GM18861 (cell line): ENCODE measurements at regions not wholly inside any gene's neighbourhood (a gene's known extent, or its start where the extent isn't known, plus 50 kb on each side); places are given as distances from the start of the nearest gene placed in this dataset.

Experiments
- ATAC-seq: cut with Tn5 transposase; IDR thresholded peaks from one replicate; pipeline ENCODE4 v1.9.1; 2021; ENCODE audit not compliant: unreplicated experiment

DNA sequence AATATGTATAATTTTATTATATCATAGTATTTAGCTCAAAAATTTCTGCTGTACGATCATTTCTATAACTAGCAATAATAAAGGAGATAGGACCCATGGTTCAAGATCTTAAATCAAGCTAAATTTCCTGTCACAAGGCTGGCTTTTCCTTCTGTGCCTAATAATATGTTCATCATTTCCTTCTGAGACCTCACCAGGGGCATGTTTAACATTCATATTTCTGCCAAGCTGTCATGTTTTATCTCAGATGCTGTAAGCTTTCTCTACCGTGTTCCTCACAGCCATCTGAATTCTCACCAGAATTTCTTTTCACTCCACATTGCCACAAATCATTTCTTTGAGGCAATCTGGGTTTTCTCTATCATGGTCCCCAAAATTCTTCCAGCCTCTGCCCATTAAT, 482.3 kb upstream of the SGCG start:
- no peak for ATAC-seq

DNA sequence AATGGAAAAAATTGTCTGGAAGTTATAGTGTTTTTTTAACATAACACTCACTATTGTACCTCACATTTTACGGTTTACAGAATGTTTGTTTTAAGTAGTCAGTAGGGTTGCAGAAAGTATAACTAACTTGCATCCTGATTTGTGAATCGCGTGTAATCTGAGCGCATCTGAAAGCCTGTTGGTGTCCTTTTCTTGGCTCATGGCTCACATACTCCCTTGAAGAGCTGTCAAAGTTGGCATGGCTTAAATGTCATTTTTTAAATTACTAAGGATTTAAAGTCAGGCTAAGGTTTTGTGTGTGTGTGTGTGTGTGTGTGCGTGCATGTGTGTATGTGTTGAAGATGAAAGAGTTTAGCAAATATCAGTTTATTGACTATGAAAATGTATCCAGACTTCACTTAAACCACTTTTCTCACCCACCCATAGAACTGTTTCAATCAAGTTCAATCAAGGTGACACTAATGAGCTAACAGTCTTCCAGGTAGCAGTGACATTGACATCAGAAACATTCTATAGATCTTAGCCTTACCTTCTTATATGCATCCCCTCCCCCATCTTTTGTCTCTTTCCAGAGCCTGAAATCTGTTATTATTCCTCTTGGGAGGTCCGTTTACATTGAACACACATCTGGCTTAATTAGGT, 480.4 kb upstream of the SGCG start:
- no peak for ATAC-seq

DNA sequence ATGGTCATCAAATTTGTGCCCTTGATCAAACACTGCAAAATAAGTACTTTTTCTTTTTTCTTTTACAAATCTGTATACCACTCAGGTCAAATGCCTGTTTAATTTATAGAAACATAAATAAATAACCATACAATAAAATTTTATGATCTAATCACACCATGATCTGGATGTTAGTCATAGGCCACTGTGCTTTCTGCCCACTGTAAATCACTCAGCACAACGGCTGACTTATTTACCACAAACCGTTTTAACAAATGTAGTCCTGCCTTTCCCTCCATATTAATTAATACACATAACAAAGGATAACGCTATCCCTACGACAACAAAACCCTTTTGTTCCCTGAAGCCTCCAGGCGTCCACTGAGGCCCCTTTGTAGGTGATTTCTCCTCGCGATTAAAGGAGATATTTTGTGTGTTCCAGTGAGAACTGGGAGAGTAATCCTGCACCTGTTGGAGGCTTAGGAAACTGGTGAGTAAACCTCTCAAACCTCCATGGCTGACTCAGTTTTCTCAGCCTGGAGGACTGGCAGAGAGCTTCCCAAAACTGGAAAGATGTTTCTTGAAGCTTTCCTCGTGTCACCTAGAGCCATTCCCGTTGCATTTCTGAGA, 477.1 kb upstream of the SGCG start:
- no peak for ATAC-seq

DNA sequence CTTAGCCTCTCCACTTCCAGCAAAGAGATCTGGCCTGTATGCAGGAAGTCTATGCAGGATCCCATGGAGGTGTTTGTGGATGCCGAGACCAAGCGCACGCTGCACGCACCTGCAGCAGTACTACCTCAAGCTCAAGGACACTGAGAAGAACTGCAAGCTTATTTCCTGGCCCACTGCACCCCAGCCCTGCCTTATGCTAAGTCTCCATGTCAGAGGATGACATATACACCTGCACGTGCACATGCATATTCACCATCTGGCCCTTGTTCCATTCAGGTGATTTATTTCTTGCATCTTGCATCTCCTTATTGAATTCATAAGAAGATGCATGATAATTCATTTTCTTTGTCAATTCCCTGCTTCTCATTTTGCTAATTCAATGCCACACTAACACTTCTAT, 472.8 kb upstream of the SGCG start:
- ATAC-seq, result no peak

DNA sequence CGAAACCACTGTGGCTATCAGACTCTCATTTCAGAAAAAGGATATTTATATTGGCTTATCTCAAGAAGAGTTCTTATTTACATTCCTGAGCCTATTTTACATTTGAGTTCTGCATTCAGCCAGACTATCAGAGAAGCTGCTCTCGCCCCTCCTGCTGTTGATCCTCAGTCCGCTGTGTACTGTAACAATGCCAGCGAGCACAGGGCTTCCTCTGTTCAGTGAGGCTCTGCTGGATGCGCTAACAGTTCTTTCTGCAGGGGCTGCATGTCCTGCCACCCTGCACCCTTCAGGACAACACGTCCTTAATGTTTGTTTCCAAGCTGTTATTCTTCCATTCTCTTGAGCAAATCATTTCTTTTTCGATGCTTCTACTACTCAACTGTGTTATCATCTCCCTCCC, 463.7 kb upstream of the SGCG start:
- no peak for ATAC-seq

DNA sequence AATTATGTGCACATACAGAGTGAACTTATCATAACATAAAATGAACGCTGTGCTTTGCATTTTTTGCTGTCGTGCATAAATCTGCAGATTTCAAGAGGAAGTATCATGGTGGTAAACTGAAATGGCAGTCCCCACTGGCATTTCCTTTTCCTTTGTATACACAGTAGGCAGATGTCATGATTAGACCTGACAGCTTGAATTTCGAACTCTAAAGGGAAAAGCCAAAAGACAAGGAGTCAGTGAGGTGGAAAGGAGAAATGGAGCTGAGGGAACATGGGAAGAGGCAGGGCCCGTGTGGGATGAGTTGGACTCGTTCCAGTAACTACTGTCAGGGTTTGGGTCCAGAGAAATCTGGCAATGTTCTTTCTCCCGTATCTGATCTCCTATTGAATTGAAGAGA, 454.1 kb upstream of the SGCG start:
- no peak for ATAC-seq

DNA sequence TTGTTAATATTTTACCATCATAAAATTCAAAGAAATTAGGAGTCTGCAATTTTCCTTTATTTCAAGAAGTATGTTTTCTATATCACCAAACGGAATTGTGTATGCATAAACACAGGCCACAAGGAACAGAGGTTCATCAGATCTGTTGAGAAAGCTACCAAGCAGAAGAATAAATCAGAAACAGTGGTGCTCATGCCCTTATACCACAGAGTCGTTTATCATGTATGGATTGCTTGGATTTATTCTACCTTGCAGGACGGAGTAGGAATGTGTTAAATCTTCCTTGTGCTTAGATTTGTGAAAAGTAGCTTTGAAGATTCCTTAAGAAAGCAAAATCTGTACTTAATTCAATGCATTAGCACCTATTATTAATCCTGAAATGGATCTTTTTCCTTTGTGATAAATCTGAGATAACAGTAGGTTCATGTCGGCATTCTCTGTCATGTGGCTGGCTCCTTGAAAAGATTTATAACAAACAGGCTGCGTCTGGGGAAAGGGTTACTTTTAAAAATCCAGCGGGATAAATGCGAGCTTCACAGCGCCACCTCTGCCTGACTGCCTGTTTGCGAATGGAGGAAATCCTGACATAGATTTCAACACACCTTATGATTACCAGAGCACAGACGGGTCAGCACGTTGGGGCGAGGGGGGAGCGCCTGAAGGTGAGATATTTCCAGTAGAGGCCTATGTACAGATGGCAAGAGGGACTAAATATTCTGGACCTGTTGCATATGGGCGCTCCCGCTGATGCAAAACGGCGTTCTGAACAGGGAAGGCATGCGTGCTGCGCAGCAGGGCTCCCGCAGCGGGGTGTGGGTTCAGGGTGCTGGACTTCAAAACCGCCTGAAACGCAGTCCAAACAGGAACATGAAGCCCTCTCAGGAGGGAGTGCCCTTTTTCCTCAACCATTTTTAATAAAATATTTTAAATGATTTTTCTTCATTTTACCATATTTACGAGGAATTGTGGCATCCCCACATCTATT, 445.5 kb upstream of the SGCG start:
- ATAC-seq, result no peak

DNA sequence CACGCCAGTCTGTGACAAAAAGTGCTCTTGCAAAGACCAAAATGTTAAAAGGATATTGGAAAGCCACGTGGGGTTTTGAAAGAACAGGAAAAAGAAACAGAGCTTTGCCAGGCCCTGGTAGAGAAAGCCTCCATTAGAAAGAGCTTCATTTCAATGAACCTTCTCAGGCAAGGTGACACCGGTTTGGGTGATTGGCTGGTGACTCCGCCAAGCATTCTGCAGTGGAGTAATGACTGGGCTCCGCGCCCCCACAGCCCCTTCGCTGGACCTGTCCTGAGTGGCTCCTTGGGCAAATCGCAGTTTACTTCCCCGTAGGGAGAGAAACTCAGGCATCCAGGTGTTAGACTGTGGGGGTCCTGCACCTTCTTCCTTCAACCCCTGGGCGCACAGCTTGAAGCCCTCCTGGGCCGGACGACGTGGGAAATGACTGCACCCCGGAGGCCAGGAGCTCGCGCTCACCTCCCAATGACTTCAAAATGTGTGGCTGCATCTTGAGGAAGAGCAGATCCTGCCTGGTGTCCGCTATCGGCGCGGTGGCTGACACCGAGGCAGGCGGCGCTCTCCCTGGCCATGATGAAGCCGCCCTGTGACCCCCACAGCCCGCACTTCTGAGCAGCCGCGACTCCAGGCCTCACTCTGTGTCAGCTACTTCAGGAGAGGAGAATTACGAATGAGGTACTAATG, 444.6 kb upstream of the SGCG start:
- no peak for ATAC-seq

DNA sequence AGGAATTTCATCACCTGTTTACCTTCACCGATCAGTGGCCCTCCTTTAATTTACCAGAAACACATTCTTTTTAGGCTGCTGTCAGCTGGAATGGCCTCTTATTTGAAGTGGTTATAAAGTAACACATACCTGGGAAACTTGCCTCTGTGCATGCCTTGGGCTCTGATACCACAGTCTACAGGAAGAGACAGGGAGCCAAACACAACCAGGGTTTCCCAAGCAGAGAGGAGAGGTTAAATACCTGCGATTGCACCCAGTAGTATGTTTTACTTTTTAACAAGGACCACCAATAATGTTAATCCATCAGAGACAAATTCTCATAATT, 444.0 kb upstream of the SGCG start:
- ATAC-seq, result no peak

DNA sequence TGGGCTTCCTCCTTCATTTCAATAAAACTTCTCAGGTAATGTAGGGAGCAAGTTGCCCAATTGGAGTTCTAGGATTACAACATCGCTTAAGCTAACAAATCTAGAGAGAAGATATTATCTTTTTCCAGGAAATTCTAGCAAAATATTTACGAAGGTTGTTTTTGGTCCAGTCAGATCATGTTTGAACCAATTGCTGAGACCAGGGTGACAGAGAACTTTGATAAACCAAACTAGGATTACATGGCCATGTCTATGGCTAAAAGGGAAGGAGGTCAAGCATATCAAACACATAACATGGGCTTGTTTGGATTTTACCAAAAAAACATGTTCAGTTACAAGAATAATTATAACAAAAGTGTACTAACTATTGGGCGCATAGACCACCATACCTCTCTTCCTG, 442.4 kb upstream of the SGCG start:
- no peak for ATAC-seq

DNA sequence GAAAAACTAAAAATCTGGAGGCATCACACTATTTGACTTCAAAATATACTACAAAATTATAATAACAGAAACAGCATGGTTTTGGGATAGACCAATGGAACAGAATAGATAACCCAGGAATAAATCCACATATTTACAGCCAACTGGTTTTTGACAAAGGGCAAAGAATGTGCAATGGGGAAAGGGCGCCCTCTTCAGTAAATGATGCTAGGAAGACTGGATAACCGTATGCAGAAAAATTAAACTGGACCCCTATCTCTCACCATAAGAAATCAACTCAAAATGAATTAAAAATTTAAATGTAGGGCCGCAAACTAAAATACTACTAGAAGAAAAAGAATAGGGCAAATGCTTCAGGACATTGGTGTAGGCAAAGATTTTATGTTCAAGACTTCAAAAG, 440.5 kb upstream of the SGCG start:
- ATAC-seq, result no peak

DNA sequence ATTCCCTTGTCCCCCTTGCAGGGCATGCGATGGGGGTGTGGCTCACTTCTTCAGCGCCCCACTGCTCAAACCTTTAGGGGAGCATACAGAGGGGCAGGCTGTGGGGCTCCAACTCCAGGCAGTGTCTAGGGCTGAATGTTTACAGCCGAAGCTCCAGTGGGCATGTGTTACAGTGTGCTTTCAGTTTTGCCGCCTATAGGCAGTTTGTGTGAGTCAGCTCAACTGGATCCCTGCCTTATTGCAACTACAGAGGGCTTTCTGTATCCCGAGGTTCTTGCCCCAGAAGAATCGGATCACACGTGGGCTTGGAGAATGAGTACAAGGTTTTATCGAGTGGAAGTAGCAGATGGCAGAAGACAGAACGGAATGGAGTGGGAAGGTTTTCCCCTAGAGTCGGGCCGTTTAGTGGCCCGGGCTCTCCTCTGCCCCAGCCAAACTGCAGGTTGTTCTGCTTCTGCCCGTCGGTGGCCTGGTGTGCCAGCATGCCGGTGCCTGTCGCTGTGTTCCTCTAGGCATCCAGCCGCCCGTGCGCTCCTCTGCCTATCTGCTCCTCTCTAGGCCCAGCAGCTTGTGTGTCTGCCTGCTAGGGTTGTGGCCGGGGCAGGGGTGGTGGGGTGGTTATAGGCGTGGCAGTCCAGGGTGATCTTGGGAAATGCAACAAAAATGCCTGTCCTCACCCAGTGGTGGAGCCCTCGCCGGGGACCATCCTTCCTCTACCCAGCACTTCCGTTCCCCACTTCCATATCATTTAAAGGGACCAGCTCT, 435.9 kb upstream of the SGCG start:
- ATAC-seq, result no peak

DNA sequence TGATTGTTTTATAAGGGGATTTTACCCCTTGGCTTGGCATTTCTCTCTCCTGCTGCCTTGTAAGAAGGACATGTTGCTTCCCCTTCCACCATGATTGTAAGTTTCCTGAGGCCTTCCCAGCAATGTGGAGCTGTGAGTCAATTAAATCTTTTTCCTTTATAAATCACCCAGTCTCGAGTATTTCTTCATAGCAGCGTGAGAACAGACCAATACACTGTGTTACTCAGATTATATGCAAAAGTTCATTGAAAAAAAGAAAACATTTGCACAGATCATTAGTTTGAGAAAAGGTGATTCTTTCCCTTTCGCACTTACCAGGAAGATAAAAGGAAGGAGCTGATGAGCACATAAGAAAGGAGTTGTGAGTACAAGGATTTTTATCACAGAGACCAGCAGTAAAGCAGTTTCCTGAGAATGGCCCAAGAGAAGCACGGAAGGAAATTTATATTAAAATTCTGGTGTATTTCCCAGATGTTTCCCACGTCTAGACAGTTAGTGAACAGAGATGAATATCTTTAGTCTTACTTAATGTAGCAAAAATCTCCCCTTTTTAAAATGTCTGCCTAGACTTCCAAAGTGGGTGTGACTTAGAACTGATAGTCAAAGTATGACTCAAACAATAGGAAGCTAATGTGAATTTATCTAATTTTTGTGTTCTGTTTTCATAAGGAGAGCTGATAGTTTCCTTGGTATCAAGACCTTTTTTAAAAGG, 431.8 kb upstream of the SGCG start:
- ATAC-seq, result no peak

DNA sequence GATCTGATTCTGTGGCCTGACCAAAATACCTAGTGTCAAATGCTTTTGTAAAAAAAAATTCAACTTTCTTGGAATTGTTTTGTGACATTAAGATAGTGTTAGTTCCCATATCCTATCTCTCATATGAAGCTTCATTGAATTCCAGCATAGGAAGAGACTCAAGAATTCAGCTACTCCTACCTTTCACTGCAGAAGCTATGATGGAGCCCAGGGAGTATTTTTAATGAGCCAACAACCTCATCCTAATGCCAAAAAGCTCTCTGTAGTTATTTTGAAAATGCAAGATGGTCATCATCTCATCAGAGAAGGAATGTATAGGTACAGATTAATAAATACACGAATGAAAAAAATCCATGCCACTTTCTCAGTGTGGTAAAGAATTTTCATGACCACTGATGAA, 431.2 kb upstream of the SGCG start:
- no peak for ATAC-seq

DNA sequence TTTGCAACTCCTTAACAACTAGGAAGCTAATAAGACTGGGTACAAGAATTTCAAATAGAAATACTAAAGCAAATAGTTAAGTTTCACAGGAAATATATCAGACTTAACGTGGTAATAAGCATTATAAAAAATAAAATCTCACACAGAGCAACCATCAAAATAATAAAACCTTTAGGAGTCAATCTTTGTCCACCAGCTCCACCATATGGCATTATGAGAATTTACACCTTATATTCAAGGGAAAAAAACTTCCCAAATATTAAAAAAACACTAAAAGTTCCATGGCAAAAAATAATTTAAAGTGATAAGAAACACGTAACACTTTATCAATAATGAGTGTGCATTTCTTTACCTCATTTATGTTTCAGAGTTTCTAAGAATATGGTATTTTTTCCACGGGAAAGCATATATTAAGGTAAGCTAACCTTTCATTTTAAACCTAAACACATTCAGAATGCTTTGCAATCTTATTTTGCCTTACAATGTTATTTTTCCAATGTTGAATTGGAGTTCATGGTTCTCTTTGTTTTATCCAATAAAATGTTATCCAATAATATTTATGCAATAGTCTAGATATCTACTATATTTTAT, 423.2 kb upstream of the SGCG start:
- ATAC-seq, result no peak

DNA sequence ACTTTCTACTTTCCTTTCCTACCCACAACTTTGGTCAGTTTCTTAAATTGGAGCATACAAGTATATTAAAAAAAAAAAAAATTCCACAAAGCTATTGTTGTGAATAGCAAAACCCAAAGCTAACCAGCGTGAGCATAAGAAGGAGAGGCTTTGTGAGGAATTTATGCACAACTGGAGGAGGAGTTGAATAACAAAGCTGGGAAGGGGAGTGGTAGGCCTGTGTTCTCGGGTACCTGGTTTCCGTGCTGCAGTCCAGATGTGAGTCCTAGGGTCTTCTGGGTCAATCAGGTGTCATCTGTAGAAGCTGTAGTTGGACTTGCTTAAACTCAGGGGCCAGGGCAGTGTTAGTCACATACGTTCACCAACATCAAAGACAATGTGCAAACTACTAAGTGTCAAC, 422.5 kb upstream of the SGCG start:
- ATAC-seq, result no peak

DNA sequence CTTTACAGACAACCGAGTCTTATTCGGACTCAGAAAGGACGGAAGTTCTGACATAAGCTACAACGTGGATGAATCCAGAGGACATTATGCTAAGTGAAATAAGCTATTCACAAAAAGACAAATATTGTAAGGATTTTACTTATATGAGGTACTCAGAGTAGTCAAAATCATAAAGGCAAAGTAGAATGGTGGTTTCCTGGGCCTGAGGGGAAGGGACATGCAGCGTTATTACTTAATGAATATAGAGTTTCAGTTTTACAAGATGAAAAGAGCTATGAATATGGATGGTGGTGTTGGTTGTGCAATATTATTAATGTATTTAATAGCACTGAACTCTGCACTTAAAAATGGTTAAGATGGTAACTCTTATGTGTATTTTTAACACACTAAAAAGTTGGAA, 419.1 kb upstream of the SGCG start:
- ATAC-seq, result no peak

DNA sequence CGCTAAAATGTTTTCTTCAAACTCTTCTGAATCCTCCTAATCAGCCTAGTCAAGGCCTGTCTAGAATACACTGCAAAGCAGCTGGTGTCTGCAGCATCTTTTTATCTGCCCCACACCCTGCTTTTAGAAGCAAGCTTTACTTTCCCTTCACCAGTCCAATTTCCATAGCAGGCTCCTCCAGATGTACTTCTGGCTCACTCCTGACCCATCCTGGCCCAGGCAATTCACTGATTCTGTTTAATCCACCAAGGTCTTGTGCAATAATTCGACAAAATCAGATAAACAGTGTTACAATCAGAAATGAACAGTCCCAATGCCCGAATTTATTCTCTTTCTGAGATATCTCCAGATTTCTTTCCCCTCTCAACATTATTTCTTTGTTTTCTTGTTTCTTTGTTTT, 415.2 kb upstream of the SGCG start:
- ATAC-seq, result no peak

DNA sequence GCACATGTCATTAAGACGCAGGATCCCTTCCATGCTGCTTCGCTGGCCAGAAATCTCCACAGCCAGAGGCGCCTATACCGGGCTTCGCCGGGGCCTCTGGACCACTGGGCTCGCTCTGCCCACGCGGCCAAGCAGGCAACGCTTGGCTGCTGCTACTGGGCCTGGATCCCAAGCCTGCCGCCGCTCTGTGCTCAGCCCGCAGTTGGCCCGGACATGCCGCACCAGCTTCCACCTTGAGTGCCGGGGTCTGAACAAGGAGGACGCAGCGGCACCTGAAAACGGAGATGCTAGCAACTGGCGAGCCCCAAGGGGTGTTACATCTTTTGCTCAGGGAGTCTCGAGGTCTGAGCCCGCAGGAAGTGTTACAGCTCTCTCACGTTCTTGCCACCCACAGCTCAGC, 409.9 kb upstream of the SGCG start:
- ATAC-seq, result no peak

DNA sequence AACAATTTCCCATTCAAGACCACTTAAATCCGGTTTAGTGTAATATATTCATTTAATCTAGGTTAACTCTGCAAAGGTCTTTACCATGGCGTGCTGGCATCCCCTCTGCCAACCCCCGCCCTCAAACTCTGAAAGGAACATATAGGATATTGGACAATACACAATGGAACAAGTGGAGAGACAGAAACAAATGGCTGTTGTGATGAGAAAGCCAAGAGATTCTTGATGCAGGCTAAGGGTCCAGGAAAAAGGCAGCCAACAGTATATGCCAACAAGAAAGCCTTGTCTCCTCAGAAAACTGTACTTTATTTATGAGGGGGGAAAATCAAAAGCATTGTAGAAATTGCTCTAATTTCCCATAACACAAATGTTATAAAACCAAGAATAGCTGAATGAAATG, 407.3 kb upstream of the SGCG start:
- no peak for ATAC-seq
